ENCODE measurements at regions not wholly inside any gene's neighbourhood (a gene's known extent, or its start where the extent isn't known, plus 50 kb on each side); places are given as distances from the start of the nearest gene placed in this dataset.

DNA sequence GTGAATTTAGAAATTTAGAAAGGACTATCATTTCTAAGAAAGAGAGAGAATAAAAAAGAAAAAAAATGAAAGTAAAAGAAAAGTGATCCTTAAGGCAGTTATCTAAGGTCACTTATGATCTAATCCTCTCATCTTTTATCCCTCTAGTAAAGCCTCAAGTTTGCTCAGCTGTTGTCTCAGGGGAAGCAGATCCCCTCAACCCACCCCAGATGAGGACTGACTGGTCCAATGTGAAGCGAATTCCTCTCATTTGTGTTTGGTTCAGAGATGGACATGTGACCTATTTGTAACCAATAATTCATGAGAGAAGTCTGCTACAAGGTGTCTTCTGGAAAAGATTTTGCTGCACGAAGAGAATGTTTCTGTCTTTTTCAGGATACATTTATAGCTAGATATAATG is 1591.3 kb downstream of the ADGRL3 start:
- no peaks in the 10 kb centered on the region for H3K36me3 ChIP-seq (ENCODE audit: insufficient read depth, low read length, poor library complexity, severe bottlenecking)
- TF ChIP-seq, protein P1, sequence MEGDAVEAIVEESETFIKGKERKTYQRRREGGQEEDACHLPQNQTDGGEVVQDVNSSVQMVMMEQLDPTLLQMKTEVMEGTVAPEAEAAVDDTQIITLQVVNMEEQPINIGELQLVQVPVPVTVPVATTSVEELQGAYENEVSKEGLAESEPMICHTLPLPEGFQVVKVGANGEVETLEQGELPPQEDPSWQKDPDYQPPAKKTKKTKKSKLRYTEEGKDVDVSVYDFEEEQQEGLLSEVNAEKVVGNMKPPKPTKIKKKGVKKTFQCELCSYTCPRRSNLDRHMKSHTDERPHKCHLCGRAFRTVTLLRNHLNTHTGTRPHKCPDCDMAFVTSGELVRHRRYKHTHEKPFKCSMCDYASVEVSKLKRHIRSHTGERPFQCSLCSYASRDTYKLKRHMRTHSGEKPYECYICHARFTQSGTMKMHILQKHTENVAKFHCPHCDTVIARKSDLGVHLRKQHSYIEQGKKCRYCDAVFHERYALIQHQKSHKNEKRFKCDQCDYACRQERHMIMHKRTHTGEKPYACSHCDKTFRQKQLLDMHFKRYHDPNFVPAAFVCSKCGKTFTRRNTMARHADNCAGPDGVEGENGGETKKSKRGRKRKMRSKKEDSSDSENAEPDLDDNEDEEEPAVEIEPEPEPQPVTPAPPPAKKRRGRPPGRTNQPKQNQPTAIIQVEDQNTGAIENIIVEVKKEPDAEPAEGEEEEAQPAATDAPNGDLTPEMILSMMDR (conservative IDR thresholded peaks at IDR 0.05; ENCODE audit: low read depth, low read length), result no peak
- no peak for TF ChIP-seq EZH2 (IDR thresholded peaks at IDR 0.05; ENCODE audit: borderline replicate concordance, low read depth, low read length, poor library complexity, severe bottlenecking)
- no peak overlapping the region for H3K27ac ChIP-seq (ENCODE audit: low read depth, low read length, poor library complexity, severe bottlenecking)
- no peak for DNase-seq (ENCODE audit: low spot score)
- H3K27me3 ChIP-seq (replicated peaks; ENCODE audit: insufficient read depth, low read depth, low read length, poor library complexity), result no peaks in the 10 kb centered on the region
- no TSS peak for BruUV-seq (replicated peaks)
- ChIA-PET POLR2A (ENCODE audit: low non-redundant PET) (no interaction called here), CTCF (no interaction called here)
- H3K9me3 ChIP-seq (ENCODE audit: low read depth, low read length, poor library complexity, severe bottlenecking), result no peaks in the 10 kb centered on the region
- no peaks in the 10 kb centered on the region for H3K4me1 ChIP-seq (ENCODE audit: insufficient read depth, low read length, poor library complexity, severe bottlenecking)
- intact Hi-C loops (cut with micrococcal nuclease; ENCODE audit: unreplicated experiment), result no loop called here
- H3K4me3 ChIP-seq (ENCODE audit: low read depth, low read length, poor library complexity, severe bottlenecking), result no peak overlapping the region

DNA sequence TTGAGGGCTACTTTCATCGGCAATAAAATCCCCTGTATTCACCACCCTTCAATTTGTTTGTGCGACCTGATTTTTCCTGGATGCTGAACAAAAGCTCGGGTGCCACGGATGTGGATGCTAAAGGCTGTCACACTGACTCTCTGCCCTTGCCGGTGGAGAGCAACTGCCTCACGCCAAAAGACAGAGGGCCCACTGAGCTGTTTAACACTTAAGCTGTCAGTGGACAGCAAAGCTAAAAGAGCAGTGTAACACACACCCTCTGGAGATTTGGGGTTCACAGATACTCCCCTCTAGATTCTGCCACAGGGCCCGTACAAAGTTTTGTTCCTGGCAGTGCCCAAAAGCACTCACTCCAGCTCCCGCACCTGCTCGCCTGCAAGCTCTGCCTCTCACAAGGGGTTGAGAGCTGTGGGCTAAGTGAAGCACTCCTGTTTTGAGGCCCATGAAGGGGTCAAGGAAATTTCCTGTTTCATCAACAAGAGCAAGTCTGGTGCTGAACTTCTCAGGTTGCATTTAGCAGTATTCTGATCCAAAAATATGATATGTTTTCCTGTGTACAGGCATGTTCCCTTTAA is 1571.9 kb downstream of the ADGRL3 start:
- no peak for DNase-seq (ENCODE audit: low spot score)
- TF ChIP-seq, protein P1 (conservative IDR thresholded peaks at IDR 0.05; ENCODE audit: low read depth, low read length), result no peak
- TF ChIP-seq EZH2 (IDR thresholded peaks at IDR 0.05; ENCODE audit: borderline replicate concordance, low read depth, low read length, poor library complexity, severe bottlenecking), result no peak
- H3K4me3 ChIP-seq (ENCODE audit: low read depth, low read length, poor library complexity, severe bottlenecking), result no peak overlapping the region
- no peaks in the 10 kb centered on the region for H3K4me1 ChIP-seq (ENCODE audit: insufficient read depth, low read length, poor library complexity, severe bottlenecking)
- CTCF ChIA-PET, result no interaction called here
- POLR2A ChIA-PET (ENCODE audit: low non-redundant PET), result no interaction called here
- H3K36me3 ChIP-seq (ENCODE audit: insufficient read depth, low read length, poor library complexity, severe bottlenecking), result no peaks in the 10 kb centered on the region
- H3K27ac ChIP-seq (ENCODE audit: low read depth, low read length, poor library complexity, severe bottlenecking), result no peak overlapping the region
- no peaks in the 10 kb centered on the region for H3K9me3 ChIP-seq (ENCODE audit: low read depth, low read length, poor library complexity, severe bottlenecking)
- no peaks in the 10 kb centered on the region for H3K27me3 ChIP-seq (replicated peaks; ENCODE audit: insufficient read depth, low read depth, low read length, poor library complexity)
- intact Hi-C loops (cut with micrococcal nuclease; ENCODE audit: unreplicated experiment), result no loop called here
- BruUV-seq (replicated peaks), result no TSS peak

DNA sequence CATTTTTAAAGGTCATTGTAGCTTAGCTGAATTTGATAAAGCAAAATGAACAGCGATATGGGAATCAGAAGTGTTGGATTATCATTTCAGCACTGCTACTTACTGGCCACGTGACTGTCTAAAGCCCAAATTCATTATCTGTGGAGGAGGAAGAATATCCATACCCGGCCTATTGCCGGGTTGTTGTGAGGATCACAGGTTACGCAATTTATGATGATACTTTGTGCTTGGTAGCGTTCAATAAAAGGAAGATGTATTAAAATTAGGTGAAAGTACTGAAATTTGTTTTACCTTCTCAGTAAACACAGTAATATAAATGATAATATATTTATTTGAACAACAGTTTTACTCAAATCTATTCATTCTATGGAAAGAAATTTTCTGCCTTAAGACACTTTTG is 1540.2 kb downstream of the ADGRL3 start:
- no peaks in the 10 kb centered on the region for H3K9me3 ChIP-seq (ENCODE audit: low read depth, low read length, poor library complexity, severe bottlenecking)
- intact Hi-C loops (cut with micrococcal nuclease; ENCODE audit: unreplicated experiment), result no loop called here
- H3K27ac ChIP-seq (ENCODE audit: low read depth, low read length, poor library complexity, severe bottlenecking), result no peak overlapping the region
- ChIA-PET POLR2A (ENCODE audit: low non-redundant PET) (no interaction called here), CTCF (no interaction called here)
- no peak overlapping the region for H3K4me3 ChIP-seq (ENCODE audit: low read depth, low read length, poor library complexity, severe bottlenecking)
- no peaks in the 10 kb centered on the region for H3K4me1 ChIP-seq (ENCODE audit: insufficient read depth, low read length, poor library complexity, severe bottlenecking)
- no peaks in the 10 kb centered on the region for H3K36me3 ChIP-seq (ENCODE audit: insufficient read depth, low read length, poor library complexity, severe bottlenecking)
- no TSS peak for BruUV-seq (replicated peaks)
- TF ChIP-seq, protein P1 (conservative IDR thresholded peaks at IDR 0.05; ENCODE audit: low read depth, low read length), result no peak
- TF ChIP-seq EZH2 (IDR thresholded peaks at IDR 0.05; ENCODE audit: borderline replicate concordance, low read depth, low read length, poor library complexity, severe bottlenecking), result no peak
- no peaks in the 10 kb centered on the region for H3K27me3 ChIP-seq (replicated peaks; ENCODE audit: insufficient read depth, low read depth, low read length, poor library complexity)
- DNase-seq (ENCODE audit: low spot score), result no peak

All from A673 (cell line).